IMR-90 (cell line): ENCODE measurements at regions not wholly inside any gene's neighbourhood (a gene's known extent, or its start where the extent isn't known, plus 50 kb on each side); places are given as distances from the start of the nearest gene placed in this dataset.

Experiments
- USF2 ChIP-seq: fragments of 150-350 bp; IDR thresholded peaks from 2 replicates; pipeline ENCODE4 v1.6.1; 2017; ENCODE audit warnings: mild to moderate bottlenecking, antibody characterized with exemption, low read length, low read depth
- TF ChIP-seq, protein P1 (sequence below): conservative IDR thresholded peaks from 2 replicates; pipeline ENCODE4 v1.5.1; 2012; ENCODE audit warnings: mild to moderate bottlenecking, low read depth, low read length, improper control_type of control experiment

DNA sequence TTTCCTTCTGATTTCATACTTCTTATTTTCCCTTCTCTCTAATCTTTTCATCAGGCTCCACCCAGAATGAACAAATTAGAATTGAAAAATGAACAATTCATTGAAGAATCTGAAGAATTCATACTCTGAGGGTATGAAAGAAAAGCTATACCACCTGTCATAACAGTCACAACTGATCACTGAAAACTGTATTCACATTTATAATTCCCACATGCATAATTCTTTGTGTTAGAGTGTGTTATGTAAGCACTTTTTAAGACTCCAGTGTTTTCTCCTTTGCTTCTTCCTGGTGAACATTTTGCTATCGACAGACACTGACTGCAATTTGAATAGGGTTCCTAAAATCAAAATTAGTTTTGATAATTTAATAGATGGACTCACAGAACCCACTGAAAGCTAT is 271.2 kb downstream of the SLC16A7 start:
- no peak for TF ChIP-seq USF2
- TF ChIP-seq, protein P1, sequence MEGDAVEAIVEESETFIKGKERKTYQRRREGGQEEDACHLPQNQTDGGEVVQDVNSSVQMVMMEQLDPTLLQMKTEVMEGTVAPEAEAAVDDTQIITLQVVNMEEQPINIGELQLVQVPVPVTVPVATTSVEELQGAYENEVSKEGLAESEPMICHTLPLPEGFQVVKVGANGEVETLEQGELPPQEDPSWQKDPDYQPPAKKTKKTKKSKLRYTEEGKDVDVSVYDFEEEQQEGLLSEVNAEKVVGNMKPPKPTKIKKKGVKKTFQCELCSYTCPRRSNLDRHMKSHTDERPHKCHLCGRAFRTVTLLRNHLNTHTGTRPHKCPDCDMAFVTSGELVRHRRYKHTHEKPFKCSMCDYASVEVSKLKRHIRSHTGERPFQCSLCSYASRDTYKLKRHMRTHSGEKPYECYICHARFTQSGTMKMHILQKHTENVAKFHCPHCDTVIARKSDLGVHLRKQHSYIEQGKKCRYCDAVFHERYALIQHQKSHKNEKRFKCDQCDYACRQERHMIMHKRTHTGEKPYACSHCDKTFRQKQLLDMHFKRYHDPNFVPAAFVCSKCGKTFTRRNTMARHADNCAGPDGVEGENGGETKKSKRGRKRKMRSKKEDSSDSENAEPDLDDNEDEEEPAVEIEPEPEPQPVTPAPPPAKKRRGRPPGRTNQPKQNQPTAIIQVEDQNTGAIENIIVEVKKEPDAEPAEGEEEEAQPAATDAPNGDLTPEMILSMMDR = no peak
